Pancreas (tissue), 10 donors: ENCODE measurements at regions not wholly inside any gene's neighbourhood (a gene's known extent, or its start where the extent isn't known, plus 50 kb on each side); places are given as distances from the start of the nearest gene placed in this dataset.

Source experiments
- ATAC-seq, 4 donors: fragments of 200-7000 bp; cut with Tn5 transposase; one replicate each; pipeline versions ENCODE4 v1.8.0 to v1.9.1; 2020; ENCODE audit warnings: mild to moderate bottlenecking in 4 of 4, moderate library complexity in 4 of 4
- DNase-seq, 6 donors: peaks; one replicate each; pipeline ENCODE4 v3.0.0-alpha.2; 2020
- FAIRE-seq: peaks from 2 replicates; lab custom pipeline; 2012; peaks lifted over from hg19 to GRCh38; lab: Jason Lieb, UNC
- H3K27ac ChIP-seq, 4 donors: fragments of 200-600 bp; sonication (generic); 1 replicate in 3 of 4; 2 replicates in 1 of 4; pipeline versions ENCODE4 v1.5.0 to v1.8.0; 2020
- H3K27me3 ChIP-seq, 4 donors: fragments of 200-600 bp; one replicate each; pipeline ENCODE4 v1.8.0; 2021
- H3K36me3 ChIP-seq, 3 donors: fragments of 200-600 bp; sonication (generic) in 1 of 3; one replicate each; pipeline versions ENCODE4 v1.5.0 to v1.8.0; 2020 to 2021
- H3K4me1 ChIP-seq, 3 donors: fragments of 200-600 bp; one replicate each; pipeline ENCODE4 v1.8.0; 2021
- H3K4me3 ChIP-seq, 4 donors: fragments of 200-600 bp; sonication (generic) in 2 of 4; one replicate each; pipeline versions ENCODE4 v1.5.0 to v1.8.0; 2020 to 2021
- H3K9me3 ChIP-seq, 4 donors: fragments of 200-600 bp; one replicate each; pipeline ENCODE4 v1.8.0; 2021
- WGBS, 2 donors: extraction: QIAGEN DNeasy Blood & Tissue Kit; methylation state at CpG; one replicate each; pipeline ENCODE4 v1.1.7; 2013; 5-methylcytosine and 5-hydroxymethylcytosine counted together
- intact Hi-C, 3 donors: fragments of 100-400 bp; cut with DNase I; formaldehyde crosslinking; loops; one replicate each; pipeline versions ENCODE4 v1.11.1 to v1.14.2; 2022
- TF ChIP-seq, protein P1 (sequence below), 4 donors: fragments of 200-600 bp; sonication (generic) in 3 of 4; IDR thresholded peaks; one replicate each; pipeline versions ENCODE4 v1.5.0 to v1.8.0; 2021; ENCODE audit warnings: antibody characterized with exemption in 4 of 4
- donor health status: healthy with polysubstance abuse.
- donor health status: DM: no; HTN: no; CAD: no; lungs with moderate emphysema.
- donor health status: DM: no; HTN: no; CAD: no.
- donor health status: control.
- donor health status: control.
- donor health status: Bipolar disorder and iron deficiency.
- donor health status: DM: yes; HTN: yes; CAD: no.
- donor health status: DM: no; HTN: no; CAD: no.
- donor health status: DM: no; HTN: no; CAD: no.
- donor health status: DM: yes; HTN: yes; CAD: no.

DNA sequence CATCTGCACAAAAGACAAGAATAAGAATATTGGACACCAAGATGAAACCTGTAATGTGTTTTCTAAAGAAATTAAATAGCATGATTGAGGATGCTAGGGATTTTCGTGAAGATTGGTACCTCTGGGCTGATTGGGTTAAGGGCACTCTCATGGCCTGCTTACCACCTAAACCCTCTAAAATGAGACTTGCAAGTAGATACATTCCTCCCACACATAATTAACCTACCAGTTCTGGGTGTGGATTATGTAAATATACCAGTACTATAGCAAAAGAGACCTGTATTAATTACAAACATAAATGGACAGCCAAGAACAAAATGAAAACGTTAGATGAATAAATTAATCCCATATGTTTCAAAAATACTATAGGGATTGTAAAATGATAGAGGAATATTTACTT is 1069.6 kb upstream of the B3GALT2 start:
- H3K4me1 ChIP-seq, result no peaks in the 10 kb centered on the region
- TF ChIP-seq, protein P1, sequence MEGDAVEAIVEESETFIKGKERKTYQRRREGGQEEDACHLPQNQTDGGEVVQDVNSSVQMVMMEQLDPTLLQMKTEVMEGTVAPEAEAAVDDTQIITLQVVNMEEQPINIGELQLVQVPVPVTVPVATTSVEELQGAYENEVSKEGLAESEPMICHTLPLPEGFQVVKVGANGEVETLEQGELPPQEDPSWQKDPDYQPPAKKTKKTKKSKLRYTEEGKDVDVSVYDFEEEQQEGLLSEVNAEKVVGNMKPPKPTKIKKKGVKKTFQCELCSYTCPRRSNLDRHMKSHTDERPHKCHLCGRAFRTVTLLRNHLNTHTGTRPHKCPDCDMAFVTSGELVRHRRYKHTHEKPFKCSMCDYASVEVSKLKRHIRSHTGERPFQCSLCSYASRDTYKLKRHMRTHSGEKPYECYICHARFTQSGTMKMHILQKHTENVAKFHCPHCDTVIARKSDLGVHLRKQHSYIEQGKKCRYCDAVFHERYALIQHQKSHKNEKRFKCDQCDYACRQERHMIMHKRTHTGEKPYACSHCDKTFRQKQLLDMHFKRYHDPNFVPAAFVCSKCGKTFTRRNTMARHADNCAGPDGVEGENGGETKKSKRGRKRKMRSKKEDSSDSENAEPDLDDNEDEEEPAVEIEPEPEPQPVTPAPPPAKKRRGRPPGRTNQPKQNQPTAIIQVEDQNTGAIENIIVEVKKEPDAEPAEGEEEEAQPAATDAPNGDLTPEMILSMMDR (IDR thresholded peaks at IDR 0.05), result no peak
- H3K4me3 ChIP-seq, result no peak overlapping the region
- H3K27ac ChIP-seq, result no peak overlapping the region
- intact Hi-C loops, result no loop called here
- DNase-seq (no peak), FAIRE-seq (no peak), ATAC-seq (no peak)
- H3K27me3 ChIP-seq, result no peaks in the 10 kb centered on the region
- H3K36me3 ChIP-seq, result no peaks in the 10 kb centered on the region
- no peaks in the 10 kb centered on the region for H3K9me3 ChIP-seq
- 43 to 47% methylated on average over 2 of the region's 2 CpGs for WGBS, 2 donors

DNA sequence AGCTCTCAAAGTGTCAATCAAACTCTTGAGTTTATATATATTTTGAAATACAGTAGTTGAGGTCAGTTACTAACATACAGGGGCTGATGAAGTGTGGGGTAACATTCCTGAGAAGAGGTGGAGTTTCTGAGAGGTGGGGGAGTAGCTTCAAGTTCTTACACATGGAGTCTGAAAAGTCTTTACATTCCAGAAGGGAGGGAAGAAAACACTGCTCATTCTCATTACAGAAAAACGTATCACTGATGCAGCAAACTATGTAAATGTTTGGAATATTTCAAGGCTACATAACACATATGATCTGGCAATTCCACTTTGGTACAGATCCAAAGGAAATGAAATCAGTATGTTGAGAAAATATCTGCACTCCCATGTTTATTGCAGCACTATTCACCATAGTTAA is 1065.8 kb upstream of the B3GALT2 start:
- no peak overlapping the region for H3K27ac ChIP-seq
- FAIRE-seq (no peak), ATAC-seq (no peak), DNase-seq (no peak)
- H3K4me1 ChIP-seq, result no peaks in the 10 kb centered on the region
- WGBS, 2 donors, result 21 to 23% methylated on average over 1 of the region's 1 CpG
- H3K27me3 ChIP-seq, result no peaks in the 10 kb centered on the region
- H3K9me3 ChIP-seq, result no peaks in the 10 kb centered on the region
- TF ChIP-seq, protein P1 (IDR thresholded peaks at IDR 0.05), result no peak
- no peaks in the 10 kb centered on the region for H3K36me3 ChIP-seq
- no peak overlapping the region for H3K4me3 ChIP-seq
- intact Hi-C loops, result no loop called here

DNA sequence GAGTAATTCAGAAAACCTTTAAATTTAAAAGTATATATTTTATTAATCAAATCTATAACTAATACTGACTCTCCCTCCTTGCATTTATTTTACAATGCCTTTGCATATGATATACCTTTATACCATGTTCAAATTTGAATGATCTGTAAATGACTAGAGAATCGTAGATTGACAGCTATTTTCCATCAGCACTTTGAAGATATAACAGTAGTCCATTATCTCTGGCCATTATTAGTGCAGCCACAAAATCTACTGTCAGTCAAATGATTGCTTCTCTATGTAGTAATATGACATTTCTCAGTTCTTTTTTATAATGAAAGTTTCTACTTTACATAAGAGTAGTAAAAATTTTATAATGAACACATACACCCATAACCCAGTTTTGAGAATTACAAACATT is 1054.8 kb upstream of the B3GALT2 start:
- H3K27ac ChIP-seq, result no peak overlapping the region
- H3K4me1 ChIP-seq, result no peaks in the 10 kb centered on the region
- 46 to 64% methylated on average over 1 of the region's 1 CpG for WGBS, 2 donors
- TF ChIP-seq, protein P1 (IDR thresholded peaks at IDR 0.05), result no peak
- DNase-seq (no peak), FAIRE-seq (no peak), ATAC-seq (no peak)
- intact Hi-C loops, result no loop called here
- no peak overlapping the region for H3K4me3 ChIP-seq
- no peaks in the 10 kb centered on the region for H3K27me3 ChIP-seq
- no peaks in the 10 kb centered on the region for H3K36me3 ChIP-seq
- H3K9me3 ChIP-seq, result no peaks in the 10 kb centered on the region

DNA sequence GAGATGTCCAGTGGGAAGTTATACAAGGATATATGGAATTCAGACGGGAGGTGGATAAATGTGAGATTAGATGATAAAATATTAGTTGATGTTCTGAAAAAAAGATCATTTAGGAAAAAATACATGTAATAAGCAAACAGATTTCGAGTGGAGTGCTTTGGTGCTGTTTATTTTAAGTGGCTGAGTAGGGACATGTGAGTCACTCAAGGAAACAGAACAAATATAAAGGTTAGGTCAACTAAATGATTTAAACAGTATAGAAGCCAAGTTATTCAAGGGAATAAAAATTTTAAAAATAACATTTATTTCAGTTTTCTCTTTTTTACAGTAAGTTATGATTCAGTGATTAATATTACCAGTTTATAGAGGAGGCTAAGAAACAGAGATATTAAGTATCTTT is 1046.7 kb upstream of the B3GALT2 start:
- no peaks in the 10 kb centered on the region for H3K36me3 ChIP-seq
- FAIRE-seq, result no peak
- no peak for DNase-seq
- WGBS, 2 donors, result 20 to 50% methylated on average over 2 of the region's 2 CpGs
- no peaks in the 10 kb centered on the region for H3K4me1 ChIP-seq
- ATAC-seq, result no peak
- no peaks in the 10 kb centered on the region for H3K9me3 ChIP-seq
- TF ChIP-seq, protein P1 (IDR thresholded peaks at IDR 0.05), result no peak
- H3K27me3 ChIP-seq, result no peaks in the 10 kb centered on the region
- H3K27ac ChIP-seq, result no peak overlapping the region
- intact Hi-C loops, result no loop called here
- no peak overlapping the region for H3K4me3 ChIP-seq

DNA sequence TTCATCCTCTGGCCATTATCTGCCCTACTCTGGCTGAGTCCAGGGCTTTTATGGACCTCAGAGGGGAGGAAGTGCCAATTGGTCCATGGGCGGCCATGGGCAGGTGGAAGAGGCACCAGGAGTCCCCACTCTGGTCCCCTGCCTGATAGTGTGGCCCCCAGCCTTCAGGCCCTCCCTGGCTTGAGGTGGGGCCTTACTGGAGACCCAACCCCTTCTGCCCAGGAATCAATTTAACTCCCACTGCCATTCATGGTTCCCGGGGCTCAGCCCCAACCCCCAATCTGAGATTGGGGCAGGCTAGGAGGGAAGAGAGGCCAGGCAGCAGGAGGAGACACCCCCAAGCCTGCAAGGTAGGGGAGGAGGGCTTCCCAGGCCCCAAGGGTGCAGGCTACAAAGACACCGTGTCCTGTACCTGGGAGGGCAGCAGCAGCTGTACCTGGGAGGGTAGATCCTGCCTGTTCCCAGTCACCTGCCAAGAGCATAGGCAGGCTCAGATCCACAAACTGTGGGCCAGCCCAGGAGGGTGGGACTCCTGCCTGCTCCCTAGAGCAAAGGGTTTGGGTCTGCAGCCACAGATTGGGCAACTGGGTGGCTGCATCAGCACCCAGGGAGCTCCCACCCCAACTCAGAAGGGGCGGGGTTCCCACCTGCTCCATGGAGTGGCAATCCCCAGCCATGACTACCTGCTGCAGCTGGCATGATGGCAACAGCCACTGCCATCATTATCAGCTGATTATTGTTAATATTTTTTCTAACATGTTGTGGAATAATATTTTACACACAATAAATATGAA is 1044.1 kb upstream of the B3GALT2 start:
- Histone ChIP-seq H3K36me3 (no peaks in the 10 kb centered on the region), H3K4me3 (no peak overlapping the region), H3K4me1 (no peaks in the 10 kb centered on the region), H3K27ac (no peak overlapping the region), H3K9me3 (no peaks in the 10 kb centered on the region), H3K27me3 (no peaks in the 10 kb centered on the region)
- no peak for ATAC-seq
- TF ChIP-seq, protein P1 (IDR thresholded peaks at IDR 0.05), result no peak
- intact Hi-C loops, result no loop called here
- peak in 1 of 6 donors; percentile 39 for DNase-seq
- 80 to 87% methylated on average over 4 of the region's 4 CpGs for WGBS, 2 donors
- no peak for FAIRE-seq
